Activated naive CD8-positive, alpha-beta T cell treated with anti-CD3 and anti-CD28 coated beads, Interleukin-2, amount 50 U/mL, for 24 hours (primary cell): ENCODE measurements at regions not wholly inside any gene's neighbourhood (a gene's known extent, or its start where the extent isn't known, plus 50 kb on each side); places are given as distances from the start of the nearest gene placed in this dataset.

ENCODE experiments used
- ATAC-seq: fragments of 150-1000 bp; cut with Tn5 transposase; one replicate; pipeline ENCODE4 v1.10.0; 2021
- DNase-seq: peaks from one replicate; pipeline ENCODE4 v3.0.0; 2021
- H3K27ac Mint-ChIP-seq: one replicate; pipeline ENCODE4 v1.8.0; 2021; ENCODE audit warnings: mild to moderate bottlenecking, mixed read lengths
- H3K27me3 Mint-ChIP-seq: one replicate; pipeline ENCODE4 v1.8.0; 2021; ENCODE audit warnings: mixed read lengths
- H3K36me3 Mint-ChIP-seq: one replicate; pipeline ENCODE4 v1.8.0; 2021; ENCODE audit warnings: low read depth, mixed read lengths
- H3K4me1 Mint-ChIP-seq: one replicate; pipeline ENCODE4 v1.8.0; 2021; ENCODE audit warnings: mixed read lengths
- H3K4me3 Mint-ChIP-seq: one replicate; pipeline ENCODE4 v1.8.0; 2021; ENCODE audit warnings: mild to moderate bottlenecking, moderate library complexity, mixed read lengths
- H3K9me3 Mint-ChIP-seq: one replicate; pipeline ENCODE4 v1.8.0; 2021; ENCODE audit warnings: mixed read lengths

GRCh38 chr11:28616160-28616965 lies 508.2 kb downstream of the METTL15 start:
- no peak overlapping the region for H3K27ac Mint-ChIP-seq
- no peaks in the 10 kb centered on the region for H3K27me3 Mint-ChIP-seq
- no peaks in the 10 kb centered on the region for H3K9me3 Mint-ChIP-seq
- H3K4me3 Mint-ChIP-seq = no peak overlapping the region
- DNase-seq (no peak), ATAC-seq (no peak)
- no peaks in the 10 kb centered on the region for H3K4me1 Mint-ChIP-seq
- H3K36me3 Mint-ChIP-seq = no peaks in the 10 kb centered on the region

GRCh38 chr11:28615542-28615941 lies 507.4 kb downstream of the METTL15 start:
- Mint-ChIP-seq H3K4me3 (no peak overlapping the region), H3K27ac (no peak overlapping the region), H3K4me1 (no peaks in the 10 kb centered on the region), H3K36me3 (no peaks in the 10 kb centered on the region), H3K27me3 (no peaks in the 10 kb centered on the region), H3K9me3 (no peaks in the 10 kb centered on the region)
- ATAC-seq (no peak), DNase-seq (no peak)

GRCh38 chr11:28606930-28607329 lies 498.7 kb downstream of the METTL15 start:
- Mint-ChIP-seq H3K36me3 (no peaks in the 10 kb centered on the region), H3K27me3 (no peaks in the 10 kb centered on the region), H3K4me3 (no peak overlapping the region), H3K4me1 (no peaks in the 10 kb centered on the region), H3K27ac (no peak overlapping the region), H3K9me3 (peaks cover 3% of the 10 kb centered on the region)
- DNase-seq (no peak), ATAC-seq (no peak)

- H3K4me3 Mint-ChIP-seq = no peak overlapping the region
- no peaks in the 10 kb centered on the region for H3K27me3 Mint-ChIP-seq
- no peak overlapping the region for H3K27ac Mint-ChIP-seq
- DNase-seq = no peak
- no peaks in the 10 kb centered on the region for H3K36me3 Mint-ChIP-seq
- no peaks in the 10 kb centered on the region for H3K9me3 Mint-ChIP-seq
- ATAC-seq = no peak
- no peaks in the 10 kb centered on the region for H3K4me1 Mint-ChIP-seq
These were observed 491.5 kb downstream of the METTL15 start for GRCh38 chr11:28599656-28600055.

- ATAC-seq (no peak), DNase-seq (no peak)
- Mint-ChIP-seq H3K9me3 (no peaks in the 10 kb centered on the region), H3K4me3 (no peak overlapping the region), H3K4me1 (no peaks in the 10 kb centered on the region), H3K27me3 (no peaks in the 10 kb centered on the region), H3K36me3 (no peaks in the 10 kb centered on the region), H3K27ac (no peak overlapping the region)
These were observed 490.3 kb downstream of the METTL15 start for GRCh38 chr11:28598531-28598930.

GRCh38 chr11:28596816-28597215 lies 488.6 kb downstream of the METTL15 start:
- H3K9me3 Mint-ChIP-seq = no peaks in the 10 kb centered on the region
- no peak overlapping the region for H3K27ac Mint-ChIP-seq
- H3K36me3 Mint-ChIP-seq = no peaks in the 10 kb centered on the region
- DNase-seq (no peak), ATAC-seq (no peak)
- H3K4me3 Mint-ChIP-seq = no peak overlapping the region
- H3K27me3 Mint-ChIP-seq = no peaks in the 10 kb centered on the region
- H3K4me1 Mint-ChIP-seq = no peaks in the 10 kb centered on the region

GRCh38 chr11:28592141-28592540 lies 484.0 kb downstream of the METTL15 start:
- no peaks in the 10 kb centered on the region for H3K27me3 Mint-ChIP-seq
- no peaks in the 10 kb centered on the region for H3K4me1 Mint-ChIP-seq
- no peak overlapping the region for H3K4me3 Mint-ChIP-seq
- H3K27ac Mint-ChIP-seq = no peak overlapping the region
- H3K9me3 Mint-ChIP-seq = no peaks in the 10 kb centered on the region
- no peaks in the 10 kb centered on the region for H3K36me3 Mint-ChIP-seq
- ATAC-seq (no peak), DNase-seq (no peak)

- H3K4me1 Mint-ChIP-seq = no peaks in the 10 kb centered on the region
- no peaks in the 10 kb centered on the region for H3K27me3 Mint-ChIP-seq
- H3K36me3 Mint-ChIP-seq = no peaks in the 10 kb centered on the region
- ATAC-seq (no peak), DNase-seq (no peak)
- no peak overlapping the region for H3K4me3 Mint-ChIP-seq
- peaks cover 4% of the 10 kb centered on the region for H3K9me3 Mint-ChIP-seq
- H3K27ac Mint-ChIP-seq = no peak overlapping the region
These were observed 476.8 kb downstream of the METTL15 start for GRCh38 chr11:28584992-28585391.

GRCh38 chr11:28582506-28582905 lies 474.3 kb downstream of the METTL15 start:
- DNase-seq = no peak
- Mint-ChIP-seq H3K27ac (no peak overlapping the region), H3K9me3 (peaks cover 4% of the 10 kb centered on the region), H3K4me1 (no peaks in the 10 kb centered on the region), H3K4me3 (no peak overlapping the region), H3K27me3 (no peaks in the 10 kb centered on the region), H3K36me3 (no peaks in the 10 kb centered on the region)
- no peak for ATAC-seq

- H3K27ac Mint-ChIP-seq = no peak overlapping the region
- DNase-seq (no peak), ATAC-seq (no peak)
- no peaks in the 10 kb centered on the region for H3K27me3 Mint-ChIP-seq
- peaks cover 4% of the 10 kb centered on the region for H3K9me3 Mint-ChIP-seq
- no peaks in the 10 kb centered on the region for H3K36me3 Mint-ChIP-seq
- H3K4me1 Mint-ChIP-seq = no peaks in the 10 kb centered on the region
- no peak overlapping the region for H3K4me3 Mint-ChIP-seq
These were observed 473.4 kb downstream of the METTL15 start for GRCh38 chr11:28581286-28582242.

GRCh38 chr11:28571371-28571770 lies 463.2 kb downstream of the METTL15 start:
- no peaks in the 10 kb centered on the region for H3K27me3 Mint-ChIP-seq
- H3K9me3 Mint-ChIP-seq = peaks cover 6% of the 10 kb centered on the region
- H3K4me1 Mint-ChIP-seq = no peaks in the 10 kb centered on the region
- H3K36me3 Mint-ChIP-seq = no peaks in the 10 kb centered on the region
- no peak for ATAC-seq
- H3K27ac Mint-ChIP-seq = no peak overlapping the region
- H3K4me3 Mint-ChIP-seq = no peak overlapping the region
- DNase-seq = no peak

GRCh38 chr11:28569106-28569505 lies 460.9 kb downstream of the METTL15 start:
- no peak overlapping the region for H3K4me3 Mint-ChIP-seq
- peaks cover 6% of the 10 kb centered on the region for H3K9me3 Mint-ChIP-seq
- H3K27ac Mint-ChIP-seq = no peak overlapping the region
- ATAC-seq (no peak), DNase-seq (no peak)
- H3K27me3 Mint-ChIP-seq = no peaks in the 10 kb centered on the region
- no peaks in the 10 kb centered on the region for H3K36me3 Mint-ChIP-seq
- no peaks in the 10 kb centered on the region for H3K4me1 Mint-ChIP-seq

- Mint-ChIP-seq H3K9me3 (peaks cover 6% of the 10 kb centered on the region), H3K27ac (no peak overlapping the region), H3K4me1 (no peaks in the 10 kb centered on the region), H3K36me3 (no peaks in the 10 kb centered on the region), H3K27me3 (no peaks in the 10 kb centered on the region), H3K4me3 (no peak overlapping the region)
- ATAC-seq = no peak
- DNase-seq = no peak
These were observed 458.3 kb downstream of the METTL15 start for GRCh38 chr11:28566339-28567089.

- ATAC-seq (no peak), DNase-seq (no peak)
- no peak overlapping the region for H3K27ac Mint-ChIP-seq
- no peaks in the 10 kb centered on the region for H3K27me3 Mint-ChIP-seq
- no peaks in the 10 kb centered on the region for H3K36me3 Mint-ChIP-seq
- no peak overlapping the region for H3K4me3 Mint-ChIP-seq
- no peaks in the 10 kb centered on the region for H3K4me1 Mint-ChIP-seq
- peaks cover 7% of the 10 kb centered on the region for H3K9me3 Mint-ChIP-seq
These were observed 451.3 kb downstream of the METTL15 start for GRCh38 chr11:28559492-28559891.
